ENCODE measurements at regions not wholly inside any gene's neighbourhood (a gene's known extent, or its start where the extent isn't known, plus 50 kb on each side); places are given as distances from the start of the nearest gene placed in this dataset.
"Not testable (repeated sequence)": the region's sequence is repeated elsewhere in the genome, so short reads cannot be mapped to it uniquely, and the experiment has no call there.

DNA sequence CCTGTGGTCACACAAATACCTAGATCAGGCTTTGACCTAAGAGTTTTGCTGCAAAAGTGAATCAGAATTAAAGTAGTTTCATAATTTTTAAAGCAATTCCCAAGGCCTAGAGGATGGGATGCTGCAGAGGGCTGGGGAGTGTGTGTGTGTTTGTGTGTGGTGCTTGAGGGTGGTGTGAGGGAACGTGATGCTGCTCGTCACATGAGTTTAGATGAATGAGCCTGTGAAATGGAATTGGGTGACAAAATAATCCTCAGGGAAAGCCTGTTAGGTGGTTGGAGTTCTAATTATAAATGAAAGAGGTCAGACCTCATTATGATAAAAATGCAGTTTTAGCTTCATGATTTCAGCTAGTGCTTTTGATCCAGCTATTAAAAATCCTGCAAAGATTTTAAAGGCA is 87.5 kb upstream of the TMEM170B start:
- no peak for DNase-seq

DNA sequence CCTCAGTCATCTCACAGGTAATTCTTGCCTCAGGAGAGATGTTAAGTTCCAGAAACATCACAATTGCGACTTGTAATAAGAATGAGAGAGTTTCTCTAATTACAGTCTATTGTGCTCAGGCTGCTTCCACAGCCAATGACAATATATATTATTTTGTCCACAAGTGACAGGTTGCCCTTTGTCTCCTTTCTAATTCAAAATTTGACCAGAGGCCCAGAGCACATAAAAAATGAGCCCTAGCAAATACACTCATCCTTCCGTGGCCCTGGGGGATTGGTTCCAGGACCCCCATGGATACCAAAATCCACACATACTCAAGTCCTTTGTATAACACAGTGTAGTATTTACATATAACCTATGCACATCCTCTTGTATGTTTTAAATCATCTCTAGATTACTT is 88.1 kb upstream of the TMEM170B start:
- DNase-seq: no peak

DNA sequence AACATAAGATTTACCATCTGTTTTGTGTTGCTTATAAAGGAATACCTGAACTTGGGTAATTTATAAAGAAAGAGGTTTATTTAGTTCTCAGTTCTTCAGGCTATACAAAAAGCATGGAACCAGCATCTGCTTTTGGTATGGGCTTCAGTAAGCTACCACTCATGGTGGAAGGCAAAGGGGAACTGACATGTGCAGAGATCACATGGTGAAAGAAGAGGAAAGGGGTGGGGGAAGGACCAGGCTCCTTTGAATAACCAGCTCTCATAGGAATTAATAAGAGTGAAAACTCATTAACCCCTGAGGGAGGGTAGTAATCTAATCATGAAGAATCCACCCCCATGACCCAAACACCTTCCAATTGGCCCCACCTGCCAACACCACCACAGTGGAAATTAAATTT is 89.5 kb upstream of the TMEM170B start:
- no peak for DNase-seq

DNA sequence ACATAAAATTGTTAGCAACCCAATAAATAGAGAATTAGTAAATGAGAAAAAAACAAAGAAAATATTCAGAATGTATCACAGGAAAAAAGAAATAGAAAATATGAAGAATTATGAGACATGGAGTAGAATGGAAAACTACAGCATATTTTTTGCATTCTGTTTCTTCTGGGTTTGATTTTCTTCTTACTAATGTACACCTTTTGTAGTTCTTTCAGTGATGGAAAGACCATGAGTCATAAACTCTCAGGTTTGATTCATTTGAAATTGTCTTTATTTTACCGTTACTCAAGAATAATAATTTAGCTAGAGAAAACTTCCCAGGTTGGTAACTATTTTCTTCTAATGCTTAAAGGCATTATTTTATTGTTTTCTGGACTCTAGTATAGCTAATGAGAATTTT is 90.3 kb upstream of the TMEM170B start:
- no peak for DNase-seq

DNA sequence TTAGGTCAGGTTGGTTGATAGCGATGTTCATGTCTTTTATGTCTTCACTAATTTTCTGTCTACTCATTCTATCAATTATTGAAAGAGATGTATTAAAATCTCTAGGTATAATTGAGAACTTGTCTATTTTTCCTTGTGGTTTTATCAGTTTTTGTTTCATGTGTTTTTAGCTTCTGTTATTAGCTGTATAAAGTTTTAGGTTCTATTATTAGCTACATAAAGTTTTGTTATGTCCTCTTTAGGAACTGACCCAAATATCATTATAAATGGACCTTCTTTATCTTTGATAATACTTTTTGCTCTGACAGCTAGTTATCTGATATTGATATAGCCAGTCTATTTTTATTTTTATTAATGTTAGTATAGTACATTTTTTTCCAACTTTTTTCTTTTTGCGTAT is 92.4 kb upstream of the TMEM170B start:
- no peak for DNase-seq

DNA sequence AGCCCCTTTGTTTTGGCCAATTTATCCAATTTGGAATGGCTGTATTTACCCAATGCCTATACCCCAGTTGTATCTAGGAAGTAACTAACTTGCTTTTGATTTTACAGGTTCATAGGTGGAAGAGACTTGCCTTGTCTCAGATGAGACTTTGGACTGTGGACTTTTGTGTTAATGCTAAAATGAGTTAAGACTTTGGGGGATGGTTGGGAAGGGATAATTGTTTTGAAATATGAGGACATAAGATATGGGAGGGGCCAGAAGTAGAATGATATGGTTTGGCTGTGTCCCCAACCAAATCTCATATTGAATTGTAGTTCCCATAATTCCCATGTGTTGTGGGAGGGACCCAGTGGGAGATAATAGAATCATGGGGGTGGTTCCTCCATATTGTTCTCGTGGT is 94.4 kb upstream of the TMEM170B start:
- not testable (repeated sequence) for DNase-seq

DNA sequence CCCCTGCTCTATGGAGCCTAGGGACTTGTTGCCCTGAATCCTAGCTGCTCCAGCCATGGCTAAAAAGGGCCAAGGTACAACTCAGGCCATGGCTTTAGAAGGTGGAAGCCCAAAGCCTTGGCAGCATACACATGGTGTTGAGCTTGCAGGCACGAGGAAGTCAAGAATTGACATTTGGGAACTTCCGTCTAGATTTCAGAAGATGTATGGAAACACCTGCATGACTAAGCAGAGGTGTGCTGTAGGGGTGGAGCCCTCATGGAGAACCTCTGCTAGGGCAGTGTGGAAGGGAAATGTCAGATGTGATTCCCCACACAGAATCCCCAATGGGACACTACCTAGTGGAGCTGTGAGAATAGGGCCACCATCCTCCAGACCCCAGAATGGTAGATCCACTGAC is 95.1 kb upstream of the TMEM170B start:
- DNase-seq: no peak

DNA sequence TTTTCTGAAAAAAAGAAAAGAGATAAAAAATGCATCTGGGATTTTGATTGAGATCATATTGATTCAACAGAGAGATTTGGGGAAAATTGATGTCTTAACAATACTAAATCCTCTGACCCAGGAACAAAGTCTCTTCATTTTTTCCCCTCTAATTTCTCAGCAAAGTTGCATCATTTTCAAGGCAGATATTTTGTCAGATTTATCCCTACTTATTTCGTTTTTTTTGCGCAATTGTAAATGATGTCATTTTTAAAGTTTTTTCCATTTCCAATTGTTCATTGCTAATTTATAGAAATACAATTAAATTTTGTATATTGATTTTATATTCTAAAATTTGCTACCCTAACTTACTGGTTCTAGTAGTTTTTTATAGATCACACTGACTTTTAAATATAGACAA is 97.7 kb upstream of the TMEM170B start:
- DNase-seq: no peak

DNA sequence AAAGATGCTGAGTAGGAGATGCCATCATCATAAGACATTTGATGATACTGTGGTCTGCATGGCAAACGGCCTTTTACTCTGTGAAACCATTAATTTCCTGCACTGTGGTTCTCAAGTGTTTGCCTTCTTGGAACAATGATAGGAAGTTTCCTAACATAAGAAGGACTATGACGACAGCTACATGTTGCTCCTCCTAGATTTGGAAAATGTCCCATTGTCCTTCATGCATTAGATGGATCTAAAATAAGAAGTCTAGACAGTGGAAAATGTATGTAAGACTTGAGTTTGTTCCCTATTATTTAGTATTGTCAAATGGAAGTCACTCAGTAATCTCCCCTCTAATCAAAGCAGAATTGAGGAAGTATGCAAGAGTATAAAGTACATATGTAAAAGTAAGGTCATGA is 98.5 kb upstream of the TMEM170B start:
- no peak for DNase-seq

DNA sequence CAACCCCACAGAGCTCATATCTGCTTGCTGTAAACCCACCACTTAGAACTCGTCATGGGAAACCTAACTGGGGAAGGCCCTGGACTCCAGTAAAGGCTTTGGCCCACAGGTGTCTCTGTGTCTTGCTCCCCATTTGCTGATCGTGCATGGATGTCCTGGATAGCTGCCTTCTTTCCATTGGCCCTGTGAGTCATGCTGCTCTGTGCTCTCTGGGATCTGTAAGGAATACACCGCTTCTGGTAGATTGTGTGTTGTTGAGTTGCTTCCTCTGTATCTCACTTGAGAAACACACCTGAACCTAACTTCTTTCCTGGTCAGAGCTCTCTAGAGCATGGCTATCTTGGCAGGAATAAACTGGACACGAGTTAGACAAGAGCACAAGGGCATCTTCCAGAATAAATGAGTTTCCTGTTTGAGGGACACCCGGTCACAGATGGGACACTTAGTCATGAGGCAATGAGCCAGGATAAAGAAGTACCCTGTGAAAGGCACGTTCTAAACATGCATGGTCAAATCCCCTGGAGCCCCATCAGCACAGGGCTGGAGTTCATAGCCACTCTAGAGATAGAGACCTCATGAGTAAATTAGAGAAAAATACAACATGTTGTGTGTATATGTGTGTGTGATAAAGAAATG is 99.6 kb upstream of the TMEM170B start:
- no peak for DNase-seq

DNA sequence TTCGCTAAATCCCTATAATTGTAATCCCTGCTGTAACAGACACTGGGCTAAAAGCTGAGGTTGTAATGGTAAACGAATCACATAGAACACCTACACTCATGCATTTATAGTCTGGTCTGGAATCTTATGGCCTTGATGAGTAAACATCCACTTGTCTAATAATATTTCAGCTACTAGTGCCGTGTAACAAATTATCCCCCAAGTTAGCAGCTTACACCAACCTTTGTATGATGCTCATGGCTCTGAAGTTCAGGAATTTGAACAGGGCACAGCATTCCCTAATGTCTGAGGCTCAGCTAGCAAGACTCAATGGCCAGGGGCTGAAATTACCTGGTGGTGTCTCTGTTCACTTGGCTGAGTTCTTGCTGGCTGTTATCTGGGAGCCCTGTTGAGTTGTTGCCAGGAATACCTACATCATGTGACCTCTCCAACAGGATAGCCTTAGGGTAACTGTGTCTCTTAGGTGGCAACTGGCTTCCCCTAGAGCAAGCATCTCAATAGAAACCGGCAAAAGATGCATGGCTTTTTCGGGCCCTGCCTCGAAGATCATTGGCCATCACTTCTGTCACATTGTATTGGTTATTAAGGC is 100.9 kb upstream of the TMEM170B start:
- DNase-seq: no peak

DNA sequence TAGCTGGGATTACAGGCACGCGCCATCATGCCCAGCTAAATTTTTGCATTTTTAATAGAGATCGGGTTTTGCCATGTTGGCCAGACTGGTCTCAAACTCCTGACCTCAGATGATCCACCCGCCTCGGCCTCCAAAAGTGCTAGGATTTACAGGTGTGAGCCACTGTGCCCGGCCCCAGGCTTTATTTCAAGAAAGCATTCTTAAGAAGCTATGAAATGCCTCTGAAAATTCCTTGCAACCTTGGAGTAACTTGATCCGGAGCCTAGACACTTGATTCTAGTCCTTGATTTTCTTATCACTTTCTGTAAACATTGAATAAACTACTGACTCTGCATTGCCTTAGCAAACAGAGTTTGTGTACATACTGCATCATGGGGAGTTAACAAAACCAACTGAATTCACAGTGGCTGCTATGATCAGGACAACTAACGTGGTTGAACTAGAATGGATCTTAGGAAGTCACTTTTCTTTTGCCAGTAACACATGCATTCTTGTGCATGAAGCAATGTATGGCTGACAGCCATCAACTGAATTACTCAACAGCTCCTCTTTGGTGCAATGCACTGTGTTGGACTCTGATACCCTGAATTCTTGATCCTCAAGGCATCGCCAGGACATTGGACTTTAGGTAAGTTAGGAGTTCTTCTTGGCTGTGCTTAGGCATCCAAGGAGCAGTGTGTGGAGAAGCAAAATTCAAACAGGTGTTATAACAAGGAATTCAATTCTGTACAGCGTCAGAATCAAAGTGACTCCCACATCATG is 102.8 kb upstream of the TMEM170B start:
- no peak for DNase-seq

DNA sequence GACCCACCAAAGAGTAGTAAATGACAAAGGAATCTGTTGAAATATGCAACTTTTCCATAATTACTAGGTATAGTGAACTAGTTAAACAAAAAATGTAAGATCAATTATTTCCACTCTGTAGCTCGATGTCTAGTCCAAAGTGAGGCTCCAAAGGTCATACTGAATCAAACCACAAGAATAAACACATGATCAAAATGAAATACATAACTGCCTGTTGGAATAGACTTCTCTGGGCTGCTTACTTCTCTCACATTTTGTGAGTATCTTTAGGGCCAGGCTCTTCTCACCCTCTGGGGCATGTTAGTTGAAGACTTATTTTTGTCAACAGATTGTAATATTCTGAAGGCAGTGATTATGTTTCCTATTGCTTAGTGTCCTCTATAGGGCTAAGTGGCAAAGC is 103.7 kb upstream of the TMEM170B start:
- no peak for DNase-seq

DNA sequence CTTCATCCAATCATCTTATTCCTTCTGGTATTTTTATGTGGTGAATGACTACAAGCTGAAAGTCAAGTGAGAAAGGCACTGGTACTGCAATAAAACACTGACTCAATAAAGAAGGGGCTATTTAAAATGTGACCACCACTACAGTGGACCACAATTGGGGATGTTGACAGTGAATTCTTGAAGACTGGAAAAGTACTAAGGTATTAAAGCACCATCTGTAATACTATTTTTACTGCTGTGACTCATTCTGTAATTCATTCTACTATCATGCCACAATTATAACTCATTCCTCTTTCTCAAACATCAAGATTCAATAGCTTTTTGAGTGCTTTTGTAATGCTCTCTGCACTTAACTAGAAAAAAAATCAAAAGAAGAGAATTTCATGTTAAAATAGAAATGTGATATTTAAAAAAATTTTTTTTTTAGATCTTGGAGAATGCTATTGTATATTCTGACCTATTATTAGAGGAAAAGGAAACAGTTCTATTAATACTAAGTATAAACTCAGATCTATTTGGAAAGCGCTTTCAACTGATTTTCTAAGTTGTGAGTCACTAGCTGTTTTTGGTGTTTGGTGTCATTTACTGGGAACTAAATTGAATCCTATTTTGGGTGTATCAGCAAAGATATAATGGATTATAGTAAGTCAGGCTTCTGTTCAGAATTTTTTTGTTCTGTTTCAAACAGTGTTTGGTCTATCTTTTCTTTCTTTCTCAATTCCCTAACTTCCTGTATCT is 104.7 kb upstream of the TMEM170B start:
- DNase-seq: no peak

DNA sequence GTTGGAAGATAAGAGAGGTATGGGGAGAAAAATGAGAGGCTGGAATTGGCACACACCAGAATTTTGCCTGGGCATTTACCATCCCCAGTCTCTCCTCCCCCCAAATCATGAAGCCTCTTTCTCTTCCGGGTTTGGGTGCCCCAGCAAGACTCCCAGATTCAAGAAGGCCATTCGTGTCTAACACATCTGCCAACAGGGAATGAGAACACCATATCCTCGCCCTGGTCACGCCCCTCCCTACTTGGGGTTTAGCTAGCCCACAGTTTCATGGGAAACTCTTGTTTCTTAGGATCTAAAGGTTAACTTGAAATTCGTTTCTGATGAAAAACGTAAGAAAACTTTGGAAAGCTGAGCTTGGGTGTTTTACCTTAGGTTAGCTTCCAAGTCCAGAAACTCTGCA is 105.5 kb upstream of the TMEM170B start:
- DNase-seq: no peak

DNA sequence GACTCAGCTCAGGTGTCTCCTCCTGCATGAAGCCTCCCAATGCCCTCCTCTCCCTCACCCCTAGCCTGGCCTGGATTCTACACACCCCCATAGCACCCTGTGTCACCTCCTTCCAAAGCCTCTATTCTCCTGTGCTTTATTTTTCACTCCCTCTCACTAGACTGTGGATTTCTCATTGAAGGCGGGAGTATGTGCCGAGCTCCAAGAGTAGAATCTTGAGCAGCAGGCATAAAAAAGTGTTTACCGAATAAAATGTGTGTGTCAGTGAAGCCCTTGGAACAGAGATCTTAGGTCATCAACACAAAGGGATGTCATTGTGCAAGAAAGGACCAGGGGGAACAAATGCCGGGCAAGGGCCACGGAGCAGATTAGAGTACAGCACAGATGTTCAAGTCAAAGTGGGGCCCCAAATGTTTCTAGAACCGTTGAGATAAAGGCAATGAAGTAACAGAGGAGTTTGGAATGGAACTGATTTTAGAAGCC is 106.1 kb upstream of the TMEM170B start:
- no peak for DNase-seq

DNA sequence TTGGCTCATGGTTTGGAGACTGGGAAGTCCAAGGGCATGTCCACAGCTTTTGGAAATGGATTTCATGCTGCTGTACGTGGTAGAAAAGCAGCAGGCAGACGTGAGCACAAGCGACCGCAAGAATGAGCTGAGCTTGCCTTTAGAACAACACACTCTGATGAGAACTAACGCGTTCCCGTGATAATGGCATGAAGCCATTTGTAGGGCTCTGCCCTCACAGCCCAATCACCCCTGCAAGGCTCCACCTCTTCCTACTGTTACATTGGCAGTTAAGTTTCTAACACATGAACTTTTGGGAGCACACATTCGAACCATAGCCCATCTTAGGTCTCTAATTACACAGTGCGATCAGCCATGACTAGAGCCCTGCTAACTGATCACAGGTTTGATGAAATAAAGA is 107.5 kb upstream of the TMEM170B start:
- DNase-seq: no peak

DNA sequence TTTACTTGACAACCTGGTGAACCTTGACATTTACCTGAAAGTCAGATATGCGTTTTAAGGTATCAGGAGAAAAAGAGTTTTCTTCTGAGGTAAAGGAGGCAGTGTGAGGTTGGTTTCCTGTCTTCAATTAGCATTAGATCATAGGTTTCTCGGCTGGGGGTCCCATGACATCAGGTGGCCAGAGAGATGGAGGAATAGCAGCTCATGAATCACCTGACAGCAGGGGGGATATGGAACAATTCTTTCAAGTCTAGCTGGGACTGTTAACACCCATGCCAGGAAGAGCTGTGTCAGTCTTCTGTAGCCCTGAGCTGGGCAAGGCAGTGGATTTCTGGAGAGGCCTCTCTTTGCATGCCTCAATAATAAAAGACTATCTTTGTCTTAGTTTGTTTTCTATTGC is 108.0 kb upstream of the TMEM170B start:
- no peak for DNase-seq

DNA sequence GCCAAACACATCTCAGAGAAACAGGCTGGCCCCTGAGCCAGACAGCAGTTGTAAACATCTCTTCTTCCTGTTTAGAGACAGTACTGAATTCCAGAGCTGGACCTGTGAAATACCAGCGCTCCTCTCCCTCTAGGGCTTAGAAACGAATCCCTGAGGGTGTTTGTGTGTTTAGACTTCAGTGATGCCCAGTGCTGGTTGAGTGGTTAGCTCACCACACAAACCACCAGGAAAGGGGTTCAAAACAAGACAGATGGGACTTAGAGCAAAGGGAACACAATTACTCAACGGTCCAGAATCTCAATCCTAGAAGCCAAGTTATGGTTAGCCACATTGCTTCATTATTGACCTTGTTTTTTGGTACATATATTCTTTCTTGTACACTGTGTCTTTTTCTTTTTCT is 108.7 kb upstream of the TMEM170B start:
- no peak for DNase-seq

DNA sequence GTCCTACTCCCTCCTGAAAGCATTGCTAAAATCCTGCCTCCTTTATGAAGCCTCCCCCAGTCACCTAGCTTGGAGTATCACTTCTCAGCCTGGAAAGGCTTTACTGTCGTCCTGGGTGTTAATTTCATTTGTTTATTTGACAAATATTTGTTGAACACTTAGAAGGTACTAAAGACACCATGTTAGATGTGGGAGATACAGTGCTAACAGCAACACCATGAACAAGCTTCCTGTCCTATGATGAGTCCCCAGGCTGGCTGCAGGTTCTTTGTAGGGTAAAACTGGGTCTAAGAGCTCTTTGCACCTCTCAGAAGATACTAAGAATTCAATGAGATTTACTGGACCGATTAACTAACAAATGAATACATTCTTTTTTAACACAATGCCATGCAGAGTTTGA is 109.2 kb upstream of the TMEM170B start:
- no peak for DNase-seq

DNA sequence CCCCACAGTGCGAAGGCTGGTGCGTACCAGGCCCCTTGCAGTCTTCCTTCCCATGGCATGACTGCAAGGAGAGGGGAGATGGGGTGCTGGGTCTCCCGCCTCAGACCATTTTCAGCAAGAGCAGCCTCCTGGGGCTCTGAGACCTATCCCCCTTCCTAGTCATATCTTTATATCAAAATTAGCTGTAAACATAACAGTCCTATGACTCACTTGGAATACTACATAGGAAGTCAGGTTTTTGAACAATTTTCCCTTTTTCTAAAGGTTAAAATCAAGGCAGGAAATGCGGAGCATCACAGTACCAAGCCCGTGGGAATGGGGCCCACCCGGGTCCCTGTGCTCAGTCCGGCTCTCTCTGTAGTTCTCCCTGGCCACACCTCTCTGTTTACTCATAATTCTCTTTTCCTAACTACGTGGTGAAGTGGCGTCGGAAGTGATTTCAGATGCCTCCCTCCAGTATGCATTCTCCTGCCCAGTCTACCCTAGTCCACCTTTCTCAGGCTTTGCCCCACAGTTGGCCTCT is 109.8 kb upstream of the TMEM170B start:
- no peak for DNase-seq

DNA sequence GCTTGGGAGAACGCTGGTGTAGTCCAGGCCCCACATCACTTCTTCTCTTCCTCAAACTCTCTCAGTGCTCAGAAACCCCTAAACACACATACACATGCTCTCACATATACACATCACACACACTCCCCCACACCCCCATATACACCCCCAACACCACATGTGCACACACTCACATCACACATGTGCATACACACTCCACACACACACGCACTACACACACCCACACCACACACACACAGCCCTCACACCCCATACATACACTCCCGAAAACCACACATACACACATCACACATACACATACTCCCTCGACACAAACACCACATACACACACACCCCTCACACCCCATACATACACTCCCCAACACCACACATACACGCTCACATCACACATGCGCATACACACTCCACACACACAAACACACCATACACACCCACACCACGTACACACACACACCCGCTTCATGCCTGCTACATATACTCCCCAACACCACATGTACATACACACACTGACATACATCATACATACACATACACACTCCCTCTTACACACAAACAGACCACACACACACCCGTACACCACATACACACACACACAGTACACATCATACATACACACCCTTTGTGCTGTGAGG is 110.3 kb upstream of the TMEM170B start:
- DNase-seq: no peak

DNA sequence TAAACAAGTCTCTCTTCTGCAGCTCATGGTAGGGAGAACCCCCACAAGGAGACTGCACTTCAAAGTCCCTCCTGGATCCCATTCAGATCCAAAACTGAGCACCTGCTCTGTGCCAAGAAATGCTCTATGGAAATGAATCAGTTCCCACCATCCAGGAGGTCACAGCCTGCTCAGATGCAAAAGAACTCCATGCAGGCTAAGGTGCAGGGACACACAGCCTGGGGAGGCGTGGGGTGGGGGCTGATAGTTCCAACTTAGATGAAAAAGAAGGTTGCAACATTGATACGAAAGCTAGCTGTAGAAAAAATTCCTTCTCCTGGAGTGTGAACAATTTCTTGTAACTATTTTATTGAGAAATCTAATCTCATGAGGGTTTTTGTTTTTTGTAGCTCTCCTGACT is 111.0 kb upstream of the TMEM170B start:
- no peak for DNase-seq
